Stomach (tissue), 8 donors: ENCODE measurements at regions not wholly inside any gene's neighbourhood (a gene's known extent, or its start where the extent isn't known, plus 50 kb on each side); places are given as distances from the start of the nearest gene placed in this dataset.
A peak's percentile ranks its signal among the peaks of the same experiment; 100 is the strongest.

ENCODE experiments used
- DNase-seq, 2 donors: peaks; one replicate each; pipeline versions ENCODE4 v3.0.0 to v3.0.0-alpha.2; 2013 to 2019
- H3K27ac ChIP-seq, 5 donors: fragments of 200-600 bp in 4 of 5; sonication (generic) in 4 of 5; one replicate each; pipeline ENCODE4 v1.5.1; 2013 to 2019; ENCODE audit warnings: mild to moderate bottlenecking in 1 of 5, moderate library complexity in 1 of 5
- H3K27me3 ChIP-seq, 3 donors: fragments of 200-600 bp; sonication (generic); one replicate each; pipeline ENCODE4 v1.5.1; 2017 to 2019; ENCODE audit warnings: mixed run types in 1 of 3
- H3K36me3 ChIP-seq, 4 donors: fragments of 200-600 bp; sonication (generic); 1 replicate in 3 of 4; 2 replicates in 1 of 4; pipeline ENCODE4 v1.5.1; 2016 to 2019
- H3K4me1 ChIP-seq, 4 donors: fragments of 200-600 bp; sonication (generic); one replicate each; pipeline ENCODE4 v1.5.1; 2016 to 2019
- H3K4me3 ChIP-seq, 4 donors: fragments of 200-600 bp; sonication (generic) in 3 of 4; one replicate each; pipeline ENCODE4 v1.5.1; 2016 to 2019; ENCODE audit warnings: mild to moderate bottlenecking in 1 of 4
- H3K9me3 ChIP-seq, 4 donors: fragments of 200-600 bp; sonication (generic); one replicate each; pipeline ENCODE4 v1.5.1; 2016 to 2019
- CTCF ChIP-seq, 7 experiments: fragments of 450-650 bp in 4 of 7; fragments of 200-600 bp in 3 of 7; sonication (generic) in 3 of 7; IDR thresholded peaks; one replicate each; pipeline ENCODE4 v1.5.1; 2016 to 2019; ENCODE audit warnings: antibody characterized with exemption in 7 of 7, control low read depth in 2 of 7, mild to moderate bottlenecking in 1 of 7
- EP300 ChIP-seq: sonication (generic); formaldehyde crosslinking; IDR thresholded peaks from one replicate; pipeline ENCODE4 v1.6.1; 2017; ENCODE audit warnings: antibody characterized with exemption
- POLR2A ChIP-seq, 4 donors: fragments of 450-650 bp; IDR thresholded peaks; one replicate each; pipeline ENCODE4 v1.6.1; 2016; ENCODE audit warnings: antibody characterized with exemption in 4 of 4, control low read depth in 2 of 4, mild to moderate bottlenecking in 1 of 4, moderate library complexity in 1 of 4
- POLR2AphosphoS5 ChIP-seq, 3 donors: sonication (generic); formaldehyde crosslinking; IDR thresholded peaks; one replicate each; pipeline ENCODE4 v1.6.1; 2016; ENCODE audit warnings: antibody characterized with exemption in 3 of 3
- whole genome bisulfite sequencing, 5 donors: extraction: QIAGEN DNeasy Blood & Tissue Kit in 3 of 5; methylation state at CpG; one replicate each; pipeline versions ENCODE4 v1.1.5 to v1.1.7; 2013 to 2018; 5-methylcytosine and 5-hydroxymethylcytosine counted together
- intact Hi-C: fragments of 100-400 bp; cut with DNase I; formaldehyde crosslinking; loops from one replicate; pipeline ENCODE4 v1.15.1; 2023; ENCODE audit warnings: low total_unique reads
- donor health status: healthy with polysubstance abuse.
- donor health status: Bipolar disorder and iron deficiency.
- donor health status: healthy.

- peak overlapping the region; percentile 14 to 32 (median 28) for H3K4me3 ChIP-seq
- 19 to 40% (median 31%) methylated on average over 13 of the region's 13 CpGs for WGBS, 5 donors
- TF ChIP-seq EP300 (no peak), POLR2AphosphoS5 (IDR thresholded peaks at IDR 0.05) (no peak), POLR2A (IDR thresholded peaks at IDR 0.05) (no peak), CTCF (IDR thresholded peaks at IDR 0.05) (no peak)
- H3K27me3 ChIP-seq, result no peaks in the 10 kb centered on the region
- H3K36me3 ChIP-seq, result no peaks in the 10 kb centered on the region
- DNase-seq, result peak; percentile 58 to 78
- H3K4me1 ChIP-seq, result no peaks in the 10 kb centered on the region
- peak overlapping the region; percentile 29 to 71 (median 58) for H3K27ac ChIP-seq
- intact Hi-C loops, result no loop called here
- H3K9me3 ChIP-seq, result no peaks in the 10 kb centered on the region
Observed at GRCh38 chrX:10833299-10834169, 213.1 kb upstream of the MID1 start.

- no peaks in the 10 kb centered on the region for H3K4me1 ChIP-seq
- TF ChIP-seq POLR2A (IDR thresholded peaks at IDR 0.05), result no peak
- no peak for TF ChIP-seq EP300
- TF ChIP-seq POLR2AphosphoS5 (IDR thresholded peaks at IDR 0.05), result no peak
- TF ChIP-seq CTCF (IDR thresholded peaks at IDR 0.05), result no peak
- no peak overlapping the region for H3K4me3 ChIP-seq
- peak in 1 of 2 donors; percentile 38 for DNase-seq
- intact Hi-C loops, result no loop called here
- no peaks in the 10 kb centered on the region for H3K36me3 ChIP-seq
- H3K27me3 ChIP-seq, result no peaks in the 10 kb centered on the region
- no peak overlapping the region for H3K27ac ChIP-seq
- no peaks in the 10 kb centered on the region for H3K9me3 ChIP-seq
- WGBS, 5 donors, result 24 to 51% (median 40%) methylated on average over 4 of the region's 4 CpGs
Observed at GRCh38 chrX:10841579-10841978, 221.2 kb upstream of the MID1 start.

- Histone ChIP-seq H3K9me3 (no peaks in the 10 kb centered on the region), H3K27me3 (no peaks in the 10 kb centered on the region), H3K4me1 (no peaks in the 10 kb centered on the region), H3K27ac (no peak overlapping the region), H3K4me3 (no peak overlapping the region), H3K36me3 (no peaks in the 10 kb centered on the region)
- intact Hi-C loops, result no loop called here
- no peak for TF ChIP-seq POLR2A (IDR thresholded peaks at IDR 0.05)
- no peak for TF ChIP-seq POLR2AphosphoS5 (IDR thresholded peaks at IDR 0.05)
- no peak for TF ChIP-seq CTCF (IDR thresholded peaks at IDR 0.05)
- no peak for TF ChIP-seq EP300
- 78 to 85% (median 78%) methylated on average over 4 of the region's 4 CpGs for WGBS, 5 donors
- DNase-seq, result no peak
Observed at GRCh38 chrX:10842646-10843045, 222.3 kb upstream of the MID1 start.

DNA sequence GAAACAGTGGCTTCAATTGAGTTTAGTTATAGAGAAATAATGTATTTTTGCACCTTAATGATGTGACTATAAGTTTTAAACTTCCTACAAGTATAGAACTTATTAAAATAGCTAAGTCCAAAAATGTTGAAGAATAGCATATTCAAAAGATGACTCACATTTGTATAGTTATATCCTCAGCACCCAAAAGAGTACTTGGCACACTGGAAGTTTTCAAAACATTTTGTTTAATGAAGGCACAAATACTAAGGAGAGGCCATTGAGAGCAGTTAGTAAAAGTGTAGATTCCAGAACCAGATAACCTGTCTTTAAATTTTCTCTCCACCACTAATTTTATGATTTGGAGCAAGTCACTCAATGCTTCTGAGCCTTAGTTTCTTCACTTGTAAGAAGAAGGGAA is 226.9 kb upstream of the MID1 start:
- TF ChIP-seq POLR2A (IDR thresholded peaks at IDR 0.05) (no peak), POLR2AphosphoS5 (IDR thresholded peaks at IDR 0.05) (no peak), CTCF (IDR thresholded peaks at IDR 0.05) (no peak)
- H3K4me3 ChIP-seq, result no peak overlapping the region
- intact Hi-C loops, result no loop called here
- H3K9me3 ChIP-seq, result no peaks in the 10 kb centered on the region
- H3K27me3 ChIP-seq, result no peaks in the 10 kb centered on the region
- H3K27ac ChIP-seq, result no peak overlapping the region
- H3K36me3 ChIP-seq, result no peaks in the 10 kb centered on the region
- no peak for DNase-seq
- no peaks in the 10 kb centered on the region for H3K4me1 ChIP-seq
